ENCODE measurements at regions not wholly inside any gene's neighbourhood (a gene's known extent, or its start where the extent isn't known, plus 50 kb on each side); places are given as distances from the start of the nearest gene placed in this dataset.

GRCh38 chr15:39429898-39430357 lies 151.0 kb upstream of the THBS1 start:
- TF ChIP-seq CTCF (IDR thresholded peaks at IDR 0.05) (no peak), NR3C1 (CRISPR knock-in tag; conservative IDR thresholded peaks at IDR 0.05; ENCODE audit: low read depth) (no peak), NFATC4 (CRISPR knock-in tag; IDR thresholded peaks at IDR 0.05) (no peak), ZNF121 (CRISPR knock-in tag; IDR thresholded peaks at IDR 0.05) (no peak), E2F4 (CRISPR knock-in tag; IDR thresholded peaks at IDR 0.05; ENCODE audit: borderline replicate concordance, low read depth) (no peak), EMX1 (CRISPR knock-in tag; IDR thresholded peaks at IDR 0.05) (no peak), USF2 (CRISPR knock-in tag; IDR thresholded peaks at IDR 0.05) (no peak), STAT6 (CRISPR knock-in tag; conservative IDR thresholded peaks at IDR 0.05; ENCODE audit: low read depth) (no peak), RELA (CRISPR knock-in tag; IDR thresholded peaks at IDR 0.05; ENCODE audit: borderline replicate concordance) (no peak), ELF4 (CRISPR knock-in tag; IDR thresholded peaks at IDR 0.05; ENCODE audit: low read depth) (no peak), ESRRA (CRISPR knock-in tag; IDR thresholded peaks at IDR 0.05; ENCODE audit: borderline replicate concordance) (no peak), CREB1 (CRISPR knock-in tag; IDR thresholded peaks at IDR 0.05) (no peak)
